ENCODE measurements at regions not wholly inside any gene's neighbourhood (a gene's known extent, or its start where the extent isn't known, plus 50 kb on each side); places are given as distances from the start of the nearest gene placed in this dataset.
"Not testable (repeated sequence)": the region's sequence is repeated elsewhere in the genome, so short reads cannot be mapped to it uniquely, and the experiment has no call there.

DNA sequence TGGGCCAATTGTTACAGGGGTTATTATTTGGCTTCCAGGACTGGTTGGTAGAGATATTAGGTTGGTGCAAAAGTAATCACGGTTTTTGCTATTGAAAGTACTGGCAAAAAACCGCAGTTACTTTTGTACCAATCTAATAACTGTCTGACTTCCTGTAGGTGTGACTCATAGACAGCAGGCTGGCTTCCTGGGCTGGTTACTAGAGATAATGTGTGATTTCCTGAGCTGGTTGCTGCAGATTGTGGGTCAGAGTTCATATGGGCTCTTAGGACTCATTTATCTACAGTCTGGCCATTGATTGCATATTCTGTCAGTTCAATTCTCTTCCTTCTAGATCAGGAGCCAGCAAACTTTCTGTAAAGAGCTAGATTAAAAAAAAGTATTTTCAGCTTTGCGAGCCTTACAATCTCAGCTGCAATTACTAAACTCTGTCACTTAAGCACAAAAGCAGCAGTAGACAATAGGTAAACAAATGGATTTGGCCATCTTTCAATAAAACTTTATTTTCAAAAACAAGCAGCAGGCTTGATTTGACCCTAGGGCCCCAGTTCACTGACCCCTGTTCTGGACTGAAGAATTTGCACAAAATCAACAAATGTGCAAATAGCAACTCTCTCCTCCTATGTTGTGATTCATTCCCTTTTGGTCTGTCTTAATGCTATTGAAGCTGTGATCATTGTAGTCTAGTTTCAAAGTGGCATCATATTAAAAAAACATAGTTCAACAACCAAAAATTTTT is 50.8 kb upstream of the BOD1L1 start:
- DNase-seq = no peak

DNA sequence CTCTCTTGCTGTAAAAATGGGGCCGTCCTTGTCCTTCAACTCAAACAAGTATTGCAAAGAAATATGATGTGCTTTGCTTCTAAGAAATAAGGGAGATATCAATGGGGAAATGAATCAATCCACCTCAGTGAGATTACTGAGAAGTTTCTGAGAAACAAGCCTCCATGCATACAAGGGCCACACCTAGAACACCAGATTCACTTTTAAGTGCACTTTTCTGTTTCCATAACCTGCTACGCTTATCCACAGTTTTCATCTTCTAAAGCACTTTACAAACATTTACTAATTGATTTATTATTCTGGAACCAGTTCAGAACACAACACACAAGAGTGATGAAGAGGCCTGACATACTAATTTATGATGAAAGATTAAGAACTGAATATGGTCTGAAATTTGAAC is 54.0 kb upstream of the BOD1L1 start:
- no peak for DNase-seq

DNA sequence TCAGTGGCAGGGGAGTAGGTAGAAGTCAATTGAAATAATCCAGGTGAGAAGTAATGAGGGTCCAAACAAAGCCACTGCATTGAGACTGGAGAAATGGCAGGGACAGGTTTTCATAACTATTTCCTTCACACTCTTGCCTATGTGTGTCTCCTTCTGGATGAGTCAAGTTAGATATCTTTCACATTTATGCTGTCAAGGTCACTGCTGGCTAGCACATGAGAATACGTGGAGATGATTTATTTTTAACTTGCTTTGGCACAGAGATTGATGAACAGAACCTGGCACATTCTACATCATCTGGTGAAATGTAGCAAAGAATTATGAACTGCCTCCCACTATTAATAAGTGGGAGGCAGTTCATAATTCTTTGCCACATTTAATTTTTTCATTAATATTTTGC is 66.7 kb upstream of the BOD1L1 start:
- DNase-seq = no peak

DNA sequence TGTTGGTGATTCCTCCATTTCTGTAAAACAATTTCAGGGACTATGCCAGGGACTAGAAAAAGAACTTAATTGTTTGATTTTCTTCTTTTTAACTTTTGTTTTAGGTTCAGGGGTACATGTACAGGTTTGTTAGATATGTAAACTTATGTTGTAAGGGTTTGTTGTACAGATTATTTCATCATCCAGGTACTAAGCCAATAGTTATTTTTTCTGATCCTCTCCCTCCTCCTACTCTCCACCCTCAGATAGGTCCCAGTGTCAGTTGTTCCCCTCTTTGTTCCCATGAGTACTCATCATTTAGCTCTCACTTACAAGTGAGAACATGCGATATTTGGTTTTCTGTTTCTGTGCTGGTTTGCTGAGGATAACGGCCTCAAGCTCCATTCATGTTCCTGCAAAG is 70.8 kb upstream of the BOD1L1 start:
- no peak for DNase-seq

DNA sequence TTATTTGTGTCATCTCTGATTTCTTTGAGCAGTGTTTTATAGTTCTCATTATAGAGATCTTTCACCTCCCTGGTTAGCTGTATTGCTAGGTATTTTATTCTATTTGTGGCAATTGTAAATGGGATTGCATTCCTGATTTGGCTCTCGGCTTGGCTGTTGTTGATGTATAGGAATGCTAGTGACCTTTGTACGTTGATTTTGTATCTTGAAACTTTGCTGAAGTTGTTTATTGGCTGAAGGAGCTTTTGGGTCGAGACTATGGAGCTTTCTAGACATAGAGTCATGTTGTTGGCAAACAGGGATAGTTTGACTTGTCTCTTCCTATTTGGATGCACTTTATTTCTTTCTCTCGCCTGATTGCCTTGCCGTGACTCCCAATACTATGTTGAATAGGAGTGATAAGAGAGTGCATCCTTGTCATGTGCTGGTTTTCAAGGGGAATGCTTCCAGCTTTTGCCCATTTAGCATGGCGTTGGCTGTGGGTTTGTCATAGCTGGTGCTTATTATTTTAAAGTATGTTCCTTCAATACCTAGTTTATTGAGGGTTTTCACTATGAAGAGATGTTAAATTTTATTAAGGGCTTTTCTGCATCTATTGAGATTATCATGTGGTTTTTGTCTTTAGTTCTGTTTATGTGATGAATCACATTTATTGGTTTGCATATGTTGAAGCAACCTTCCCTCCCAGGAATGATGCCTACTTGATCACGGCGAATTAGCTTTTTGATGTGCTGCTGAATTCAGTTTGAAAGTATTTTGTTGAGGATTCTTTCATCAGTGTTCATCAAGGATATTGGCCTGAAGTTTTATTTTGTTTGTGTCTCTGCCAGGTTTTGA is 72.7 kb upstream of the BOD1L1 start:
- DNase-seq = no peak

DNA sequence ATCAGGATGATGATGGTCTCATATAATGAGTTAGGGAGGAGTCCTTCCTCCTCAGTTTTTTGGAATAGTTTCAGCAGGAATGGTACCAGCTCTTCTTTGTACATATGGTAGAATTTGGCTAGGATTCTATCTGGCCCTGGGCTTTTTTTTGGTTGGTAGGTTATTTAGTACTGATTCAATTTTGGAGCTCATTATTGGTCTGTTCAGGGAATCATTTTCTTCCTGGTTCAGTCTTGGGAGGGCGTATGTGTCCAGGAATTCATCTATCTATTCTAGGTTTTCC is 73.3 kb upstream of the BOD1L1 start:
- DNase-seq = not testable (repeated sequence)

DNA sequence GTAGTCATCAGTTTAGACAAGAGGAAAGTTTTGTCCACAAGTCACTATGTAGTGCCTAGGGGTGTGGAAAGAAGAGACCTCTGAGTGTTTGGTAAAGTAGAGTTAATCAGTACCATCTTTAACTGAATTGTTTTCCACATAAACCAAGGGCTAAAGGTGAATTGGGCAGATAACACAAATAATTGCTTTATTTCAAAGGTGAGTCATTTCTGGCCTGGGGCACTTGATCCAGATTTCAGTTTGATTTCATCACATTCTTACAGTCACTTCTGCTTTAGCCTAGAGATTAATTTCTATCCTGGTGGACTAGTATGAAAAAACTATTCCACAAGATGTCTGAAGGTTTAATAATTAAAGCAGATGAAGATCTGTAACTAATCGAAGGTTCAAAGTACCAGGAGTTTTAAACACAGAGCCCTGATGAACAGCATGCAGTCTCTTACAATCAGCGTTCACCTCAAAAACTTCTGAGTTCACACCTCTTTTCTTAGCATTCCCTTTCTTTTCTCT is 74.5 kb upstream of the BOD1L1 start:
- no peak for DNase-seq

DNA sequence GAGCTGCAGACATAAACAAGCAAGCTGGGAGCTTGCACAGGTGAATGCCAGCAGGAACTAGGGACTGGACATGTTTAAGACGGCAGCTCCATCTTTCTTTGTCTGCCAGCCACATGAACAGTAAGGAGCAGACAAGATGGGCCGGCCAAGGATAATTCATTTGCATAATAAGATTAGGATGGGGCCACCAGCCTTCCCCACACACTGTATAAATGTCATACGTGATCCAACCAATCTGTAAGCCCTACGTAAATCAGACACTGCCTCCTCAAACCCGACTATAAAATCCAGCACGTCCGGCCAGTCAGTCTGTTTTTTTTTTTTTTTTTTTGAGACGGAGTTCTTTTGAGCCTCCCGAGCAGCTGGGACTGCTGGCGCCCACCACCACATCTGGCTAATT is 75.6 kb upstream of the BOD1L1 start:
- DNase-seq = no peak

DNA sequence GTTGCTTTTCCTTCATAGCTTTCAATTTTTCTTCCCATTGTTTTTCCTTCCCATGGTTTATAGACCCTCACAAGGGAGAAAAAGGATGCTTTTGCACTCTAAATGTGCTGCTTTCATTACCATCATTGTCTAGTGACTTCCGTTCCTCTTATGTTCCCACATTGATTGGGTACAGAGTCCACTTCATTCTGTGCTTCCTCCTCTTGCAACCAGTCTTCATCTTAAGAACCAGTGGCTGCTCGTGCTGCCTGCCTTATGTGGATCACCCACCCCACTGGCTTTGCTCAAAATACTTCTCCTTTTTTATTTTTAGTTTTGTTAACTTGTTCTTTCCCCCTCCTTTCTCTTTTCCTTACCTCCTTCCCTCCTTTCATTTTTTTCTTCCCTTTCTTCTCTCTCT is 76.5 kb upstream of the BOD1L1 start:
- DNase-seq = no peak

DNA sequence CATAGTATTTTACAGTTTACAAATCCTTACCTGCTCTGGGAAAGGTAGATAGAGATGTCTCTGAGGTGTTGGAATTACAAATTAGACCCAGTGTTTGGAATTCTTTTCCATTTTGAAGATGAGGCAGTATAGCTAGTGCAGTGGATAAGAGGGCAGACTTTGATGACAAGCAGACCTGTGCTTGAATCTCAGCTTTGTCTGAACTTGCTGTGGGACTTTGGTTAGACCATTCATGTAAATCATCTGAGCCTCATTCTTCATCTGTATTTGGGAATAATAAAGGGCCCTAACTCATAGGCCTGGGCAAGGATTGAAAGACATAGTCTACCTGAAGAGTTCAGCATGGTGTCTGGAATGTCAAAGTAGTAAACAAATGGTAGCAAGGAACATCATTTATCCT is 77.2 kb upstream of the BOD1L1 start:
- DNase-seq = no peak

DNA sequence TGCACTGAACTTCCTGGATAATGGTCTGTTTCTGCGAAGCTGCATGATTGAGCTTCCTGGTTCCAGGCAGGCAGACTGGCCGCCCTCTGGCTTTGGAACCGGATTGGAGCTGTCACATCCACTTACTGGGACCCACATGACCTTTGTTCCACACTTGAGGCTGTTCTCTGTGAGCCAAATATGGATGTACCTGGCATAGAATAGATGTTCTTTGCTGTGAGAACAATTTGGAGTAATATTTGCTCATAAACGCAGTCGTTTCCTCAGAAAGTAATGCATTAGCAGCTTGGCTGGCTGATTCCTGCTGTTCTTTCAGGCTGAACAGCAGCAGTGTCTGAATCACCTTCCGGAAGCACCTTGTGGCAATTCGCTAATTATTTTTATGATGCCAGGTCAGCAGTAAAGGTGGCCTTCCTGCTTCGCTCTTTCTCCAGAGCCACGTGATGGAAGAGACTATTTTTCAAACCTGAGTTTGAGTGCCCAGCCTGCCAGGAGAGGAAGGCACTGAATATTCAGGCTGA is 78.1 kb upstream of the BOD1L1 start:
- DNase-seq = no peak

DNA sequence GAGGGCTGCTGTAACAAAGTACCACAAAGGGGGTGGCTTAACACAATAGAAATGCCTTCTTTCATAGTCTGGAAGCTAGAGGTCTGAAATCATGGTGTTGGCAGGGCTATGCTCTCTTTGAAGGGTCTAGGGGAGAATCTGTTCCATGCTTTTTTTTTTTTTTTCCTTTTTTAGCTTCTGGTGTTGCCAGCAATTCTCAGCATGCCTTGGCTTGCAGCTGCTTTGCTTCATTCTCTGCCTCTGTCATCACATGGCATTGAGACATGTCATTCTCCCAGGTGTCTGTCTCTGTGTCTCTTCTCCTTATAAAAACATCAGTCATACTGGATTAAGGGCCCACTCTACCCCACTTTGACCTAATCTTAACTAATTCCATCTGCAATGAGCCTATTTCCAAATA is 78.6 kb upstream of the BOD1L1 start:
- DNase-seq = no peak

DNA sequence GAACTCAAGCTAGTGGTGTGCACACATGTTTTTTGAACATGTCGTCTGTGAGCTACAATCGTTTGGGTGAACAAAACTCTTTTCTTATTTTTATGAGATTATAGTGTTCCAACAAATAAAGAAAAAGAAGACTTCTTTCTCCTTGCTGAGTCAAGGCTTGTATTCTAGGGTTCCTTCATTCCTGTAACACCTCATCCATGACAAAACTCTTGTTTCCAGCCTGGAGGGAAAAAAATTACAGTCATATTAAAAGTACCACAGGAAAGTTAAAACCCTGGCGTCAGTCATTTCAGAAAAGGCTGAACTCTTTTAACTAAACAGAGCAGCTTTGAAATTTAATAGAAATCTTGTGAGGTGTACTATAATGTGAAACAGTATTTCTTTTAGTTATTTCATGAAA is 79.2 kb upstream of the BOD1L1 start:
- no peak for DNase-seq

DNA sequence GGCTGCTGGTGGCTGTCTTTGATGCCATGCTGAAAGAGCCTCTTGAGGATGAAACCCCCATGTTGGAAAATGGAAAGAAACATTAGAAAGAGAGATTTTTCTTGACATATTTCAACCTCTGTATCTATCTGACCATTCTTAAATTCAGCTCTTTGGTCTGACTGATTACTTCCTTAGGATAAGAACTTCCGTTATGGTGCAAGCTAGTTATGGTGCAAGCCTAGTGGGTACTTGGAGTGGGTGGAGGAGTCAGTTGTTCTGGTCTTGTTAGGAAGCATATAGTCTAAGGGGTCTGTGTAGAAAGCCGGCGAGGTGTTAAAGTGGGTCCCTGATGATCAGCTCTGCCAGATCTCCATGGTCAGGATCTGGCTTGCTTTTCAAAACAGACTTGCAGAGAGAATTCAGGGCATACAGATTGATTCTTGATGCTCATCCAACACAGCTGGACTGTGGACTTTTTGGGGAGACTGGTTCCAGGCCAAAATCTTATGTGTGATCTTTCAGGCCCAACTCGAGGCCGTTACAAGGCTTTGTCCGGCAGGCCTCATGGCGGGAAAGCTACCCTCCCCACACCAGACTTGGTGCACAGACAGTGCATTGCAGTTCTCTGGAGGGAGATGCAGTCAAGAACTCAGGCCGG is 82.8 kb upstream of the BOD1L1 start:
- DNase-seq = no peak

DNA sequence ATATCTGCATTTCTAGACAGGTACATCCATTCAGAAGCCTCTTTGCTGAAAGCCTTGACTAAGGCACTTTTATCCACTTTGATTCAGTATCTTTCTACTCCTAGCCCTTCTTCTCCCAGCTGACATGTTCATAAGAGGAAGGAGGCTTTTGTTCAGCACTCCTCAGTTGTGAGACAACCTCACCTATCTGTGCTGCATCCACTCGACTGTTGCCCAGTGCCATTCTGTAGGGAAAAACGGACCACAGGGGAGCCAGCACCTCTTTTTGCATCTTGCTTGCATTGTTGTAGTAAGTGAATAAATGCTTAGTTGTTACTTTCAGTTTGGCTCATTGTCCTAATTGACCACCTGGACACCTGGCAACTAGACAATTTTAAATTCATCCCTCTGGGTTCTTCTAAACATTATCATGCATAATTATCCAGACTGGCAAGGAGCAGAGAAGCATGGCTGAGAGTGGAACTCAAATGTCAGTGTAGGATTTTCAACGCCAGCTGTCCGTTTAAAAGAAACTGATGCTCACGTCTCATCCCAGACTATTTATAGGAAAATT is 83.8 kb upstream of the BOD1L1 start:
- no peak for DNase-seq

DNA sequence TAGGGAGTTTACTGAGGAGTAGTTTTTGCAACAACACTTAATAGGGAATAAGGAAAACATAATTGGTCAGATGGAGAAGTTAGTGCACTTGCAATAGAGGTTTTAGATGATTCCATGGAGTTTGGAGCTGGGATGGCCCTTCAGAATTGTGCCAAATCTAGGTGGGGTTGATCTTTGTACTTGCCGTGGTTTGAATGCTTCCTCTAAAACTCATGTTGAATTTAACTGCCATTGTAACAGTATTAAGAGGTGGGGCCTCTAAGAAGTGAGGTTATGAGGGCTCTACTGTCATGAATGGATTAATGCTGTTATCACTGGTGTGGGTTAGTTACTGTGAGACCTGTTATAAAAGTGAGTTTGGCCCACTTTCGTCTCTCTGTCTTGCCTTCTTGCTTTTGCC is 94.4 kb upstream of the BOD1L1 start:
- no peak for DNase-seq

DNA sequence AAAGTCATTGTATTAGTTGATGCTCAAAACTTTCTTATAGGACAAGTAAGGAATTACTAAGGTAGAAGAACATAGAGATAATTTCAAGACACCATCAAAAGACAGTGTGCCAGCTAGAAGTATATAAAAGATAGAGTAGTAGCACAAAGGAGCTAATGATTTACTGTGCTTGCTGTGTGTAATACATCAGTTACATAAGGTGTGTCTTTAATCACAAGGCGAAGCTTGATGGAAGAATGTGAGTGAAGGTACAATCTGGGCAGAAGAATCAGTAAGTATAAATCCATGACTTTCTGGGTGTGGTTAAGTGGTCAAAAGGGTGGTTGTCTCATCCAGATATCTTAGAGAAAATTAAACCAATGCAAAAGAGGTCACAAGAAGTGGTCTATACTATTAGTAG is 95.1 kb upstream of the BOD1L1 start:
- DNase-seq = no peak

DNA sequence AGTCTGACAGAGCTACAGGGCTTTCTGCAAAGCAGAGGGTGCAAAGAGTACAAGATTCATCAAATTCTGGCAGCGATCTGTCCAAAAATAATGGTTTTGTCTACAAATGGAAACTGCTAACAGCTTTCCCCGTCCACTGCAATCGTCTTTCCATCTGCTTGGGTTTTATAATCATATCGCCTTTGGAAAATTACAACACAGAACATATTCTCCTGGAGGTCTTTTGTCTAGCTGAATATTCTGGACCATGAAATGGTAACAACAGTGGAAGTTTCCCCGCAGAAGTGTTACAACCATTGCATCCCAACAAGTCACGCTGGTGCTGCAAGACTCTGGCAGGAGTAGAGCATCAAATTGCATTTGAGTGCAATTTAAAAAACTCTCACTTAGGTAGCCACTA is 101.2 kb upstream of the BOD1L1 start:
- no peak for DNase-seq

DNA sequence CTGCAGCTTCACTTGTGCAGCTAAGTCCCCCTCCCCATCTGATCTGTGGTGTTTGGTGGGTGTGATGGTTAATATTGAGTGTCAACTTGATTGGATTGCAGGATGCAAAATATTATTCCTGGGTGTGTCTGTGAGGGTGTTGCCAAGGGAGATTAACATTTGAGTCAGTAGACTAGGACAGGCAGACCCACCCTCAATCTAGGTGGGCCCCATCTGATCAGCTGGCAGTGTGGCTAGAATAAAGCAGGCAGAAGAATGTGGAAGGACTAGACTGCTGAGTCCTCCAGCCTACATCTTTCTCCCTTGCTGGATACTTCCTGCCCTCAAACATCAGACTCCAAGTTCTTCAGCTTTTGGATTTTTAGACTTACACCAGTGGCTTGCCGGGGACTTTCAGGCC is 103.5 kb upstream of the BOD1L1 start:
- DNase-seq = no peak

DNA sequence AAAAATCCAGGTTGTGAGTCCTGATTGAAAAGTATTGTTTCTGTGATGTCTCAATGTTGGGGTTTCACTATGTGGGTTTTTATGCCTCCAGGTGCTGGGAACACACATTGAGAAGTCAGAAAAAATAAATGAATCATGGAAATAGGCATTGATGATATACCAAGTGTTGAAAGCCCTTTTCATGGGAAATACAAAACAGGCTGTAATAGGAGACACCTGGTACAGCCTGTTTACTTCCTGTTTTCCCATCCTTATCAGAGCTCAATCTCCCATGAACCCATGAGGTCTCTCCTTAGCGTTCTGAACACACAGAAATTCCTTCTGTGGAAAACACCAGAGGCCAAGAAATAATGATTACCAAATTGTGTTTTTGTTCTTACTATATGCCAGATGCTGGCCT is 106.3 kb upstream of the BOD1L1 start:
- DNase-seq = no peak

DNA sequence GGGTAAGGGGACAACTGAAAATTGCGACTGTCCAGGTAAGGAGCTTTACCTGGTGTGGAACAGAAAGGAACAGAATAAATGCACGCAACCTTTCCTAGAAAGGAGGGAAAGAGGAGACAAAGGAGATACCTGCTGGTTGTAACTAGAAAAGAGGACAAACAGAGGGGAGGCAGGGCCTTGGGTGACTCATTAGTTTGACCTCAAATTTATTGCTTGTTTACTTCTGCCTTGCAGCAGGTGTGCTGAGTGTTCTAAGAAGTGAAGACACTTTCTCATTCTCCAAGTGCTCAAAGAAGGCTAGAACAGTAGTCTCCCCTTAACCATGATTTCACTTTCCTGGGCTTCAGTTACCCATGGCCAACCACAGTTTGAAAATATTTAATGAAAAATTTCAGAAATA is 123.1 kb upstream of the BOD1L1 start:
- no peak for DNase-seq

DNA sequence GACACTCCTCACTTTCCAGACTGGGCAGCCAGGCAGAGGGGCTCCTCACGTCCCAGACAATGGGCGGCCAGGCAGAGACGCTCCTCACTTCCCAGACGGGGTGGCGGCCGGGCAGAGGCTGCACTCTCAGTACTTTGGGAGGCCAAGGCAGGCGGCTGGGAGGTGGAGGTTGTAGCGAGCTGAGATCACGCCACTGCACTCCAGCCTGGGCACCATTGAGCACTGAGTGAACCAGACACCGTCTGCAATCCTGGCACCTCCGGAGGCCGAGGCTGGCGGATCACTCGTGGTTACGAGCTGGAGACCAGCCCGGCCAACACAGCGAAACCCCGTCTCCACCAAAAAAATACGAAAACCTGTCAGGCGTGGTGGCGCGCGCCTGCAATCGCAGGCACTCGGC is 134.1 kb upstream of the BOD1L1 start:
- DNase-seq = not testable (repeated sequence)

DNA sequence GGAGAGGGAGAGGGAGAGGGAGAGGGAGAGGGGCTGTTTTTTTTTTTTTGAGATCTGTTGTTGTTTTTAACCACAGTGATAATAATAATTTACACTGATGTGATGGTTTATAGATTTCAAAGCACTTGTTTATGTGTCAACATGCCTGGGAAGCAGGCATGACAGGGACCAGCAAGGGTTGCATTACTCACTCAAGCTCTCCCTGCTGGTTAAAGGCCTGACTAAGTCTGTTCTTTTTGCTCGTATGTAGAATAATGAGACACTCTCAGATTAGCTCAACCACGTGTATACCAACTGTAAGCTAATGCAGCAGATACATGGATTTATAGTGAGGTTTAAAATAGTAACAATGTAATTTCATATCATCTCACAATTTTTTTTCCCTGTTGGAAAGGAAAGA is 134.6 kb upstream of the BOD1L1 start:
- DNase-seq = no peak

DNA sequence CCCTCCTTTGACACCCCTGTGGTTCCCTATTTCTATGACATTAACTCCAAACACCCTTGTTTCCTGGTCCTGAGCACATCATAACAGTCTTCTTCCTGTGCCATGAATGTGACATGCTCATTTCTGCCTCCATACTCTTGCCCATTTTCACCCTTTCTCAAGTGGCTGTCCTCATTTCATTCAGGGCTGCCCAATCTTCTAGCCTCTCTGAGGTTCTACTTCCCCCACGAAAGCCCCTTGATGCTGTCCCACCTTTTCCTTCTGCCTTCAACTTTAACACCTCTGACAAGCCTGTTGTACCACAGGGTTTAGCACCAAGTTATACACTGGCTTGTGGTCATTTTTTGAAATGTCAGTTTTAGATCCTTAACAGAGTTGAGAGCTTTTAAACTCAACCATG is 136.2 kb upstream of the BOD1L1 start:
- DNase-seq = no peak
